ENCODE measurements at regions not wholly inside any gene's neighbourhood (a gene's known extent, or its start where the extent isn't known, plus 50 kb on each side); places are given as distances from the start of the nearest gene placed in this dataset.

DNA sequence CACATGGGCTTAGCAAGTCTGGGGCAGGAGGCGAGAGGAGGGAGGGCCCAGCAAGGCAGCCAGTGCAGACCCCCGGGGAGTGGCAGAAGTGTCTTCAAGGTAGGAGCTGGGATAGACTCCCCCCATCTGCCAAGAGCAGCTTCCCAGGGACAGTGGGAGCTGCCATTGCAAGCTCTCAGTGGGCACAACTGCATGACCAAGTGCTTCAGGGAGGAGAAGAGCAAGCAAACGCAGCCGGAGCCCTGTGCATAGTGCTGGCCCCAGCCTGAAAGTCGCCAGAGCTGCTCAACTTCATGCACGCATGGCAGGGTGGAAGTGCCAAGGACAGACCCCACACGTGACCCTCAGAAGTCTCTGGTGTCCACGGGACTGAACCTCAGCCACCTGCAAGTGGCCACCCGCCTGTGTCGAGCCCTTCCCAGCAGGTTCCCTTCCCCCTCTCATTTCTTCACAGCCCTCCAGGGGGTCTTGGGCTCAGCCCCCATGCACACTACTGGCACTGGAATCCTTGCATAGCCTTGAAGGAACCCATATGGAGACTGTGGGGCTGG, 89.4 kb downstream of the PLXNA1 start:
- H3K4me1 ChIP-seq (ENCODE audit: control insufficient read depth in 4 of 4, insufficient read depth in 4 of 4, low read length in 3 of 4): no peaks in the 10 kb centered on the region
- H3K27me3 ChIP-seq (ENCODE audit: control insufficient read depth in 4 of 4, insufficient read depth in 4 of 4, low read length in 3 of 4): no peaks in the 10 kb centered on the region
- H3K9me3 ChIP-seq (ENCODE audit: control insufficient read depth in 4 of 4, low read length in 3 of 4): no peaks in the 10 kb centered on the region
- 80% methylated on average over 10 of the region's 10 CpGs for WGBS
- H3K36me3 ChIP-seq (ENCODE audit: control insufficient read depth in 4 of 4, insufficient read depth in 3 of 4, low read depth in 1 of 4, low read length in 3 of 4): no peaks in the 10 kb centered on the region
- TF ChIP-seq ATF3 (IDR thresholded peaks at IDR 0.05) (no peak), YY1 (IDR thresholded peaks at IDR 0.05) (no peak), NR2F2 (IDR thresholded peaks at IDR 0.05) (no peak), TAF1 (conservative IDR thresholded peaks at IDR 0.05) (no peak)
- TF ChIP-seq, protein P1, sequence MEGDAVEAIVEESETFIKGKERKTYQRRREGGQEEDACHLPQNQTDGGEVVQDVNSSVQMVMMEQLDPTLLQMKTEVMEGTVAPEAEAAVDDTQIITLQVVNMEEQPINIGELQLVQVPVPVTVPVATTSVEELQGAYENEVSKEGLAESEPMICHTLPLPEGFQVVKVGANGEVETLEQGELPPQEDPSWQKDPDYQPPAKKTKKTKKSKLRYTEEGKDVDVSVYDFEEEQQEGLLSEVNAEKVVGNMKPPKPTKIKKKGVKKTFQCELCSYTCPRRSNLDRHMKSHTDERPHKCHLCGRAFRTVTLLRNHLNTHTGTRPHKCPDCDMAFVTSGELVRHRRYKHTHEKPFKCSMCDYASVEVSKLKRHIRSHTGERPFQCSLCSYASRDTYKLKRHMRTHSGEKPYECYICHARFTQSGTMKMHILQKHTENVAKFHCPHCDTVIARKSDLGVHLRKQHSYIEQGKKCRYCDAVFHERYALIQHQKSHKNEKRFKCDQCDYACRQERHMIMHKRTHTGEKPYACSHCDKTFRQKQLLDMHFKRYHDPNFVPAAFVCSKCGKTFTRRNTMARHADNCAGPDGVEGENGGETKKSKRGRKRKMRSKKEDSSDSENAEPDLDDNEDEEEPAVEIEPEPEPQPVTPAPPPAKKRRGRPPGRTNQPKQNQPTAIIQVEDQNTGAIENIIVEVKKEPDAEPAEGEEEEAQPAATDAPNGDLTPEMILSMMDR (IDR thresholded peaks at IDR 0.05; ENCODE audit: low read depth, low read length, missing input control): no peak
- H3K4me3 ChIP-seq (ENCODE audit: low read depth in 1 of 3, low read length in 3 of 3): no peak overlapping the region
- no peak overlapping the region for H3K9ac ChIP-seq (ENCODE audit: low read depth in 1 of 2, low read length in 2 of 2)
- no peak overlapping the region for H3K27ac ChIP-seq (ENCODE audit: low read depth in 1 of 2, low read length in 2 of 2)
- DNase-seq (ENCODE audit: low spot score): no peak

GRCh38 chr3:127072971-127073783, 90.3 kb downstream of the PLXNA1 start:
- DNase-seq (ENCODE audit: low spot score): no peak
- Histone ChIP-seq H3K9ac (ENCODE audit: low read depth in 1 of 2, low read length in 2 of 2) (no peak overlapping the region), H3K4me1 (ENCODE audit: control insufficient read depth in 4 of 4, insufficient read depth in 4 of 4, low read length in 3 of 4) (no peaks in the 10 kb centered on the region), H3K36me3 (ENCODE audit: control insufficient read depth in 4 of 4, insufficient read depth in 3 of 4, low read depth in 1 of 4, low read length in 3 of 4) (no peaks in the 10 kb centered on the region), H3K9me3 (ENCODE audit: control insufficient read depth in 4 of 4, low read length in 3 of 4) (no peaks in the 10 kb centered on the region), H3K4me3 (ENCODE audit: low read depth in 1 of 3, low read length in 3 of 3) (no peak overlapping the region), H3K27me3 (ENCODE audit: control insufficient read depth in 4 of 4, insufficient read depth in 4 of 4, low read length in 3 of 4) (no peaks in the 10 kb centered on the region), H3K27ac (ENCODE audit: low read depth in 1 of 2, low read length in 2 of 2) (no peak overlapping the region)
- TF ChIP-seq HNF4A (conservative IDR thresholded peaks at IDR 0.05) (no peak), RXRA (IDR thresholded peaks at IDR 0.05) (no peak), ATF3 (IDR thresholded peaks at IDR 0.05) (no peak), FOXA2 (IDR thresholded peaks at IDR 0.05) (no peak), NR2F2 (IDR thresholded peaks at IDR 0.05) (no peak)
- TF ChIP-seq, protein P2, sequence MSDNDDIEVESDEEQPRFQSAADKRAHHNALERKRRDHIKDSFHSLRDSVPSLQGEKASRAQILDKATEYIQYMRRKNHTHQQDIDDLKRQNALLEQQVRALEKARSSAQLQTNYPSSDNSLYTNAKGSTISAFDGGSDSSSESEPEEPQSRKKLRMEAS (IDR thresholded peaks at IDR 0.05): no peak
- TF ChIP-seq, protein P1 (IDR thresholded peaks at IDR 0.05; ENCODE audit: low read depth, low read length, missing input control): no peak
- TF ChIP-seq, protein P3, sequence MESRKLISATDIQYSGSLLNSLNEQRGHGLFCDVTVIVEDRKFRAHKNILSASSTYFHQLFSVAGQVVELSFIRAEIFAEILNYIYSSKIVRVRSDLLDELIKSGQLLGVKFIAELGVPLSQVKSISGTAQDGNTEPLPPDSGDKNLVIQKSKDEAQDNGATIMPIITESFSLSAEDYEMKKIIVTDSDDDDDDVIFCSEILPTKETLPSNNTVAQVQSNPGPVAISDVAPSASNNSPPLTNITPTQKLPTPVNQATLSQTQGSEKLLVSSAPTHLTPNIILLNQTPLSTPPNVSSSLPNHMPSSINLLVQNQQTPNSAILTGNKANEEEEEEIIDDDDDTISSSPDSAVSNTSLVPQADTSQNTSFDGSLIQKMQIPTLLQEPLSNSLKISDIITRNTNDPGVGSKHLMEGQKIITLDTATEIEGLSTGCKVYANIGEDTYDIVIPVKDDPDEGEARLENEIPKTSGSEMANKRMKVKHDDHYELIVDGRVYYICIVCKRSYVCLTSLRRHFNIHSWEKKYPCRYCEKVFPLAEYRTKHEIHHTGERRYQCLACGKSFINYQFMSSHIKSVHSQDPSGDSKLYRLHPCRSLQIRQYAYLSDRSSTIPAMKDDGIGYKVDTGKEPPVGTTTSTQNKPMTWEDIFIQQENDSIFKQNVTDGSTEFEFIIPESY (IDR thresholded peaks at IDR 0.05): no peak
- 83% methylated on average over 16 of the region's 16 CpGs for WGBS
